PFSK-1 (cell line): ENCODE measurements at regions not wholly inside any gene's neighbourhood (a gene's known extent, or its start where the extent isn't known, plus 50 kb on each side); places are given as distances from the start of the nearest gene placed in this dataset.

Source experiments
- FOXP2 ChIP-seq: optimal IDR thresholded peaks from 2 replicates; pipeline ENCODE3; 2011; ENCODE audit warnings: borderline replicate concordance, control low read depth, inconsistent platforms; ENCODE audit not compliant: insufficient read depth; ENCODE audit errors: extremely low read length, extremely low read depth
- POLR2AphosphoS5 ChIP-seq: IDR thresholded peaks from 2 replicates; pipeline ENCODE4 v1.6.1; 2012; ENCODE audit warnings: low read depth, mild to moderate bottlenecking, control low read depth, low read length, moderate library complexity
- SIN3A ChIP-seq: IDR thresholded peaks from 2 replicates; pipeline ENCODE4 v1.6.1; 2012; ENCODE audit warnings: mild to moderate bottlenecking, low read length, moderate library complexity, borderline replicate concordance; ENCODE audit not compliant: insufficient read depth
- TAF1 ChIP-seq: IDR thresholded peaks from 2 replicates; pipeline ENCODE4 v1.6.1; 2012; ENCODE audit warnings: low read length, control low read depth, borderline replicate concordance; ENCODE audit not compliant: insufficient read depth
- TF ChIP-seq, protein P1 (sequence below), 2 experiments: IDR thresholded peaks; 2 replicates each; pipeline versions ENCODE4 v1.6.1 to v1.8.0; 2011 to 2012; ENCODE audit warnings: low read depth in 2 of 2, low read length in 2 of 2, control low read depth in 1 of 2, inconsistent platforms in 1 of 2, mild to moderate bottlenecking in 1 of 2, moderate library complexity in 1 of 2; ENCODE audit not compliant: insufficient read depth in 1 of 2

DNA sequence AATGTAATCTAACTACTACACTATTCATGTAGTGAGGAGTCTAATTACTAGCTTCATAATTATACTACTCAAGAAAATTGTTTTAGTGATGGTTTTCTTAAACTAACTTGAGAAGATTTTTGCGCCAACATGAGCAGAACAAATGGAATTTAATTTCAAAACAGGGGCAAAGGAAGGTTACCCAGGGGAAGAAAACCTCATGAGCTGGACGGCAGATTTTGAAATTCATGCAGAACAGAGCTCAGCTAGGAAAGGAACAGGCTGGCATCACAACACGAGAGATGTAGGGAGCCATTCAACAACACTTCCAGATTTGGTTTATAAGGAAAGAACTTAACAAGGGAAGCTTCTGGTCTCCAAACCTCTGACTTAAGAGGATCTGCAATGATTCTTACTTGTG lies 235.3 kb upstream of the PRKCQ start:
- TF ChIP-seq, protein P1, sequence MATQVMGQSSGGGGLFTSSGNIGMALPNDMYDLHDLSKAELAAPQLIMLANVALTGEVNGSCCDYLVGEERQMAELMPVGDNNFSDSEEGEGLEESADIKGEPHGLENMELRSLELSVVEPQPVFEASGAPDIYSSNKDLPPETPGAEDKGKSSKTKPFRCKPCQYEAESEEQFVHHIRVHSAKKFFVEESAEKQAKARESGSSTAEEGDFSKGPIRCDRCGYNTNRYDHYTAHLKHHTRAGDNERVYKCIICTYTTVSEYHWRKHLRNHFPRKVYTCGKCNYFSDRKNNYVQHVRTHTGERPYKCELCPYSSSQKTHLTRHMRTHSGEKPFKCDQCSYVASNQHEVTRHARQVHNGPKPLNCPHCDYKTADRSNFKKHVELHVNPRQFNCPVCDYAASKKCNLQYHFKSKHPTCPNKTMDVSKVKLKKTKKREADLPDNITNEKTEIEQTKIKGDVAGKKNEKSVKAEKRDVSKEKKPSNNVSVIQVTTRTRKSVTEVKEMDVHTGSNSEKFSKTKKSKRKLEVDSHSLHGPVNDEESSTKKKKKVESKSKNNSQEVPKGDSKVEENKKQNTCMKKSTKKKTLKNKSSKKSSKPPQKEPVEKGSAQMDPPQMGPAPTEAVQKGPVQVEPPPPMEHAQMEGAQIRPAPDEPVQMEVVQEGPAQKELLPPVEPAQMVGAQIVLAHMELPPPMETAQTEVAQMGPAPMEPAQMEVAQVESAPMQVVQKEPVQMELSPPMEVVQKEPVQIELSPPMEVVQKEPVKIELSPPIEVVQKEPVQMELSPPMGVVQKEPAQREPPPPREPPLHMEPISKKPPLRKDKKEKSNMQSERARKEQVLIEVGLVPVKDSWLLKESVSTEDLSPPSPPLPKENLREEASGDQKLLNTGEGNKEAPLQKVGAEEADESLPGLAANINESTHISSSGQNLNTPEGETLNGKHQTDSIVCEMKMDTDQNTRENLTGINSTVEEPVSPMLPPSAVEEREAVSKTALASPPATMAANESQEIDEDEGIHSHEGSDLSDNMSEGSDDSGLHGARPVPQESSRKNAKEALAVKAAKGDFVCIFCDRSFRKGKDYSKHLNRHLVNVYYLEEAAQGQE (IDR thresholded peaks at IDR 0.05; ENCODE audit: insufficient read depth in 1 of 2, low read depth in 2 of 2, low read length in 2 of 2), result no peak
- TF ChIP-seq FOXP2, result no peak

DNA sequence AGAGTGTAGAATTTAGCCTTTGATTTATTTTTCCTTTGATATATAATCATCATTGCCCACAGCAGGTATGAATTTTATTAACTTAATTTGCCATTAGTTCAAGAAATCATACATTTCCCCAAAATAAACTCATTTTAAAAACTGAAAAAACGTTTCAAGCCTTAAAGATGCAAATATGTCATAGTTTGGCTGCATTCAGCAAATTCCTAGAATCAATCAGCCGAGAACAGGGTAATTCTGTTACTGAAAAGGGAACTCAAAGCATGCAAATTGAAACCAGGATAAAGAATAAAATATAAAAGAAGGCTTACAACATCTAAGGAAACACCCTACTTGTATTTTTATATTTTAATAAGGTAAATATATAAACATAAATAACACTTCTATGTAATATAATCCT lies 233.8 kb upstream of the PRKCQ start:
- TF ChIP-seq TAF1 (no peak), POLR2AphosphoS5 (no peak), SIN3A (no peak), FOXP2 (no peak)
- TF ChIP-seq, protein P1 (IDR thresholded peaks at IDR 0.05; ENCODE audit: insufficient read depth in 1 of 2, low read depth in 2 of 2, low read length in 2 of 2), result no peak

DNA sequence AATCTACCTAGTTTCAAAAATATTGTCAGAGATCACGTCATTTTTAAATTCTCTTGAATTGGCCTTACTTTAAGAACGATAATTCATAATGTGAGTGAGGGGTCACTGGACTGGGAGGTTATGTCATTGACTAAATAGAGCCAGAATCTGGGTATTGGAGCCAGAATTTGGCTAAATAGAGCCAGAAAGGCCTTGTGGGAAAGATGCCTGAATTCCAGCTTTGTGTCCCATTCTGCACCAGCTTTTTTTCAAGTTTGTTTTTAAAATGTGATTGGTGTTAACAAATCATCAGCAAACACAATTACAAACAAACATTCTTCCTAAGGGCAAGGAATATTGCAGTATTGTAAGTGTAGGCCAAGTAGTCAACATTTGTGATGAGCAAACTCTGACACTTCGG lies 233.2 kb upstream of the PRKCQ start:
- TF ChIP-seq POLR2AphosphoS5 (no peak), TAF1 (no peak), SIN3A (no peak), FOXP2 (no peak)
- TF ChIP-seq, protein P1 (IDR thresholded peaks at IDR 0.05; ENCODE audit: insufficient read depth in 1 of 2, low read depth in 2 of 2, low read length in 2 of 2), result no peak

DNA sequence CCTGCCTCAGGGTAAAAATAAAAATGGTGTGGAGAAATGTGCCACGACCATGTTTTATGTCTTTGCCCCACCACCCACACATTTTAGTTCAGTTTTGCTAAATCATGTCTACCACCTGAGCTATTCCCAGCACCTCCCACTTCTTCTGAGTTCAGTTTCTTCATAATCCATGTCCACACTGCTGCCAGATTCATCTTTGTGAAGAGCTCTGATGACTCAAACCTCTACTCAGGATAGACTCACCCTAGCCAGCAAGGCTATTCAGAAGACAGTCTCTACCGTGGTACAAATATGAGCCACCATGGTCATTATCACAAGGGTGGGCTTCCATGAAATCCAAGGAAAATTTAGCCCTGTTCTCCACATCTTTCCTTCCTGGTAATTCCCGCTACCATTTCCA lies 231.1 kb upstream of the PRKCQ start:
- TF ChIP-seq FOXP2, result no peak
- TF ChIP-seq SIN3A, result no peak
- no peak for TF ChIP-seq POLR2AphosphoS5
- TF ChIP-seq TAF1, result no peak
- TF ChIP-seq, protein P1 (IDR thresholded peaks at IDR 0.05; ENCODE audit: insufficient read depth in 1 of 2, low read depth in 2 of 2, low read length in 2 of 2), result no peak

DNA sequence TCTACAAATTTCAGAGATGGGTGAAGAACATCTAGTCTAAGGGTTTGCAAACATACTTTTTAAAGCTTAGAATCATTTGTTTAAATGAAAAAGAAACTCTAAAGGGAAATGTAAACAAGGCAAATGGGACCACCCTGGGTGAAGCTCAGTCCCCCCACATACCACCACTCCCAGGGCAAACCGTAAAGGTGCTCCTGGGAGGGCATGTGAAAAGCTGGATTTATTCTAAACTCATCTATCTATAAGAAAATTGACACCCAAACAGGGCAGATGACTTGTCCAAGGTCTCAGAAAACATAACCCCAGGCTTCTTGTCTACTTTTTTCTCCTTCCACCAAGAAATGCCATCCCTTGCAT lies 223.3 kb upstream of the PRKCQ start:
- no peak for TF ChIP-seq SIN3A
- TF ChIP-seq FOXP2, result no peak
- no peak for TF ChIP-seq TAF1
- TF ChIP-seq, protein P1 (IDR thresholded peaks at IDR 0.05; ENCODE audit: insufficient read depth in 1 of 2, low read depth in 2 of 2, low read length in 2 of 2), result no peak
- TF ChIP-seq POLR2AphosphoS5, result no peak
